Fibroblast of the conjunctiva (primary cell): ENCODE measurements at regions not wholly inside any gene's neighbourhood (a gene's known extent, or its start where the extent isn't known, plus 50 kb on each side); places are given as distances from the start of the nearest gene placed in this dataset.

Experiments used
- DNase-seq: peaks from one replicate; pipeline ENCODE4 v3.0.0-alpha.2; 2010; ENCODE audit warnings: low read depth

GRCh38 chr3:176554791-176555654 is 642.3 kb downstream of the TBL1XR1 start:
- DNase-seq: no peak

GRCh38 chr3:176554264-176554663 is 643.0 kb downstream of the TBL1XR1 start:
- DNase-seq: no peak

GRCh38 chr3:176526942-176527341 is 670.3 kb downstream of the TBL1XR1 start:
- no peak for DNase-seq

GRCh38 chr3:176526225-176526624 is 671.1 kb downstream of the TBL1XR1 start:
- DNase-seq: no peak

- DNase-seq: no peak
Observed at GRCh38 chr3:176523114-176523513, 674.2 kb downstream of the TBL1XR1 start.

- DNase-seq: no peak
Observed at GRCh38 chr3:176522436-176522835, 674.8 kb downstream of the TBL1XR1 start.

GRCh38 chr3:176521531-176522175 is 675.6 kb downstream of the TBL1XR1 start:
- peak; percentile 39 for DNase-seq

- peak; percentile 34 for DNase-seq
Observed at GRCh38 chr3:176514297-176514696, 683.0 kb downstream of the TBL1XR1 start.

GRCh38 chr3:176513604-176514003 is 683.7 kb downstream of the TBL1XR1 start:
- no peak for DNase-seq

- no peak for DNase-seq
Observed at GRCh38 chr3:176512037-176512436, 685.2 kb downstream of the TBL1XR1 start.

- no peak for DNase-seq
Observed at GRCh38 chr3:176510097-176510496, 687.2 kb downstream of the TBL1XR1 start.

- no peak for DNase-seq
Observed at GRCh38 chr3:176505878-176506621, 691.2 kb downstream of the TBL1XR1 start.

- no peak for DNase-seq
Observed at GRCh38 chr3:176491084-176491483, 706.2 kb downstream of the TBL1XR1 start.

- DNase-seq: no peak
Observed at GRCh38 chr3:176490357-176490756, 706.9 kb downstream of the TBL1XR1 start.

GRCh38 chr3:176479248-176479647 is 718.0 kb downstream of the TBL1XR1 start:
- no peak for DNase-seq

GRCh38 chr3:176469694-176470205 is 727.5 kb downstream of the TBL1XR1 start:
- no peak for DNase-seq

- DNase-seq: no peak
Observed at GRCh38 chr3:176463610-176464009, 733.7 kb downstream of the TBL1XR1 start.

- no peak for DNase-seq
Observed at GRCh38 chr3:176447369-176447768, 749.9 kb downstream of the TBL1XR1 start.

- DNase-seq: no peak
Observed at GRCh38 chr3:176442326-176442725, 755.0 kb downstream of the TBL1XR1 start.

GRCh38 chr3:176439729-176440128 is 757.6 kb downstream of the TBL1XR1 start:
- no peak for DNase-seq

GRCh38 chr3:176431991-176432390 is 765.3 kb downstream of the TBL1XR1 start:
- DNase-seq: no peak

GRCh38 chr3:176431038-176431418 is 766.3 kb downstream of the TBL1XR1 start:
- no peak for DNase-seq
